ENCODE measurements at regions not wholly inside any gene's neighbourhood (a gene's known extent, or its start where the extent isn't known, plus 50 kb on each side); places are given as distances from the start of the nearest gene placed in this dataset.

DNA sequence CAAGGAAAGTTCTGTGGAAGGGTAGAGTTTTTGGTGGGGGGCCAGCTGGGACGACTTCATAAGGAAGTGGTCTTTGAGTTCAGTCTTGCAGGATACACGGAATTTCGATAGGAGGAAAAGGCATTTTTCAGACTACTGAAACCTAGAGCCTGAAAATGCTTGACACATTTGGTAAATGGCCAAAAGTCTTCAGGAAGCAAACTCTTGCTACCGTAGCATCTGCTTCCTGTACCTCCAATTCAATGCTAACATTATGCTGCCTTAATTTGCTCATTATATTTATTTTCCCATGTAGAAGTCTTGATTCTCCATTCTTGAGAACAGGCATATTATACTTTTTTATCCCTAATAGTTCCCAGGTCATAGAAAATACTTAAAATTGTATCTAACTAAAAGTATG is 129.3 kb upstream of the MED13 start:
- H3K27ac ChIP-seq (ENCODE audit: extremely low read length, insufficient read depth, low read length): no peak overlapping the region
- no peaks in the 10 kb centered on the region for H3K36me3 ChIP-seq (replicated peaks in 1 of 2; ENCODE audit: control insufficient read depth in 1 of 2, insufficient read depth in 2 of 2, low read length in 2 of 2)
- ChIA-PET CTCF (ENCODE audit: low intra/inter-chr PET ratio, low total read pairs) (no interaction called here), POLR2A (no interaction called here)
- no peaks in the 10 kb centered on the region for H3K27me3 ChIP-seq (ENCODE audit: control insufficient read depth in 1 of 2, insufficient read depth in 2 of 2, low read length in 2 of 2)
- H3K4me1 ChIP-seq (ENCODE audit: insufficient read depth, low read length): peaks cover 11% of the 10 kb centered on the region
- no peaks in the 10 kb centered on the region for H4K20me1 ChIP-seq (ENCODE audit: insufficient read depth, low read length)
- H3K9ac ChIP-seq (ENCODE audit: insufficient read depth, low read depth, low read length): no peak overlapping the region
- BruUV-seq (replicated peaks): no TSS peak
- H2AFZ ChIP-seq (ENCODE audit: low read length): no peak overlapping the region
- DNase-seq (ENCODE audit: low spot score): no peak
- no peak for FAIRE-seq
- no peak for ATAC-seq
- H3K4me3 ChIP-seq (replicated peaks in 1 of 3; ENCODE audit: insufficient read depth in 1 of 3, low read depth in 2 of 3, low read length in 3 of 3): no peak overlapping the region
- H3K4me2 ChIP-seq (ENCODE audit: low read depth, low read length): no peak overlapping the region
- H3K9me3 ChIP-seq (ENCODE audit: low read length): no peaks in the 10 kb centered on the region
- TF ChIP-seq TOPORS (CRISPR knock-in tag; IDR thresholded peaks at IDR 0.05): no peak
- TF ChIP-seq KLF16 (CRISPR knock-in tag; IDR thresholded peaks at IDR 0.05): no peak
- no peak for TF ChIP-seq ZNF557 (CRISPR knock-in tag; IDR thresholded peaks at IDR 0.05)
- no peak for TF ChIP-seq STAG1 (CRISPR knock-in tag; IDR thresholded peaks at IDR 0.05)
- no peak for TF ChIP-seq SOX13 (IDR thresholded peaks at IDR 0.05)
- no peak for TF ChIP-seq SOX13 (CRISPR knock-in tag; conservative IDR thresholded peaks at IDR 0.05 in 1 of 2, IDR thresholded peaks at IDR 0.05 in 1 of 2)
- no peak for TF ChIP-seq BRD4 (CRISPR knock-in tag; IDR thresholded peaks at IDR 0.05)
- in situ Hi-C loops (cut with HindIII; ENCODE audit: extremely low pct_ligation_motif_present, low pct_unique_long_range_greater_than_20kb): no loop called here
- H3K79me2 ChIP-seq (ENCODE audit: insufficient read depth, low read length): no peaks in the 10 kb centered on the region
- intact Hi-C loops (cut with micrococcal nuclease; ENCODE audit: unreplicated experiment): no loop called here
- WGBS (ENCODE audit: low lambda C conversion rate): 58% methylated on average over 4 of the region's 4 CpGs

- TF ChIP-seq ZBTB1 (CRISPR knock-in tag; IDR thresholded peaks at IDR 0.05; ENCODE audit: borderline replicate concordance) (no peak), HNF4A (CRISPR knock-in tag; IDR thresholded peaks at IDR 0.05) (no peak), MIER3 (CRISPR knock-in tag; IDR thresholded peaks at IDR 0.05; ENCODE audit: borderline replicate concordance) (no peak), KLF12 (CRISPR knock-in tag; IDR thresholded peaks at IDR 0.05; ENCODE audit: borderline replicate concordance) (no peak), NFIB (CRISPR knock-in tag; IDR thresholded peaks at IDR 0.05; ENCODE audit: borderline replicate concordance) (no peak), RORA (CRISPR knock-in tag; IDR thresholded peaks at IDR 0.05) (no peak), ZKSCAN8 (CRISPR knock-in tag; IDR thresholded peaks at IDR 0.05; ENCODE audit: borderline replicate concordance) (no peak), ZNF136 (CRISPR knock-in tag; IDR thresholded peaks at IDR 0.05; ENCODE audit: low read depth) (no peak)
- no peak for DNase-seq (ENCODE audit: low spot score)
- Histone ChIP-seq H3K27ac (ENCODE audit: extremely low read length, insufficient read depth, low read length) (no peak overlapping the region), H3K4me3 (replicated peaks in 1 of 3; ENCODE audit: insufficient read depth in 1 of 3, low read depth in 2 of 3, low read length in 3 of 3) (no peak overlapping the region), H3K4me2 (ENCODE audit: low read depth, low read length) (no peak overlapping the region), H3K4me1 (ENCODE audit: insufficient read depth, low read length) (peaks cover 23% of the 10 kb centered on the region), H2AFZ (ENCODE audit: low read length) (no peak overlapping the region), H3K9me3 (ENCODE audit: low read length) (no peaks in the 10 kb centered on the region), H3K9ac (ENCODE audit: insufficient read depth, low read depth, low read length) (no peak overlapping the region), H3K79me2 (ENCODE audit: insufficient read depth, low read length) (no peaks in the 10 kb centered on the region), H3K36me3 (replicated peaks in 1 of 2; ENCODE audit: control insufficient read depth in 1 of 2, insufficient read depth in 2 of 2, low read length in 2 of 2) (no peaks in the 10 kb centered on the region), H4K20me1 (ENCODE audit: insufficient read depth, low read length) (no peaks in the 10 kb centered on the region), H3K27me3 (ENCODE audit: control insufficient read depth in 1 of 2, insufficient read depth in 2 of 2, low read length in 2 of 2) (no peaks in the 10 kb centered on the region)
- BruUV-seq (replicated peaks): no TSS peak
- POLR2A ChIA-PET: no interaction called here
- intact Hi-C loops (cut with micrococcal nuclease; ENCODE audit: unreplicated experiment): no loop called here
- 50% methylated on average over 4 of the region's 4 CpGs for WGBS (ENCODE audit: low lambda C conversion rate)
- CTCF ChIA-PET (ENCODE audit: low intra/inter-chr PET ratio, low total read pairs): no interaction called here
- in situ Hi-C loops (cut with HindIII; ENCODE audit: extremely low pct_ligation_motif_present, low pct_unique_long_range_greater_than_20kb): no loop called here
- ATAC-seq: no peak
- no peak for FAIRE-seq
Observed at GRCh38 chr17:62193249-62193648, 128.2 kb upstream of the MED13 start.

All from HepG2 (cell line).